GM13977 (cell line): ENCODE measurements at regions not wholly inside any gene's neighbourhood (a gene's known extent, or its start where the extent isn't known, plus 50 kb on each side); places are given as distances from the start of the nearest gene placed in this dataset.
"Not testable (repeated sequence)": the region's sequence is repeated elsewhere in the genome, so short reads cannot be mapped to it uniquely, and the experiment has no call there.

ENCODE experiments used
- DNase-seq: peaks from one replicate; pipeline ENCODE4 v3.0.0; 2012; ENCODE audit warnings: low spot score
- CTCF ChIP-seq: IDR thresholded peaks from 2 replicates; pipeline ENCODE4 v1.5.1; 2012; ENCODE audit warnings: mild to moderate bottlenecking, control low read depth; ENCODE audit not compliant: insufficient read depth; ENCODE audit errors: extremely low read depth, missing control alignments
- in situ Hi-C: fragments of 300-500 bp; cut with MboI; formaldehyde crosslinking; loops from one replicate; pipeline ENCODE4 v1.12.0; 2022; ENCODE audit warnings: low sequenced_read_pairs, low pct_unique_long_range_greater_than_20kb, mixed read lengths, inconsistent platforms; ENCODE audit not compliant: unreplicated experiment

GRCh38 chr17:33561569-33562334, 268.7 kb upstream of the ASIC2 start:
- no peak for DNase-seq
- TF ChIP-seq CTCF = no peak
- in situ Hi-C loops = no loop called here

- no peak for DNase-seq
- TF ChIP-seq CTCF = no peak
- in situ Hi-C loops = no loop called here
Observed at GRCh38 chr17:33562792-33563191, 269.7 kb upstream of the ASIC2 start.

GRCh38 chr17:33564146-33564545, 271.1 kb upstream of the ASIC2 start:
- no peak for DNase-seq
- TF ChIP-seq CTCF = no peak
- in situ Hi-C loops = no loop called here

- in situ Hi-C loops = no loop called here
Observed at GRCh38 chr17:33567223-33567622, 274.1 kb upstream of the ASIC2 start.

GRCh38 chr17:33572615-33573014, 279.5 kb upstream of the ASIC2 start:
- DNase-seq = no peak
- TF ChIP-seq CTCF = no peak
- in situ Hi-C loops = no loop called here

More at GRCh38 chr17:33567223-33567622, 274.1 kb upstream of the ASIC2 start:
- no peak for DNase-seq
- no peak for TF ChIP-seq CTCF

- in situ Hi-C loops = no loop called here
- TF ChIP-seq CTCF = no peak
- DNase-seq = no peak
Observed at GRCh38 chr17:33574942-33575445, 281.9 kb upstream of the ASIC2 start.

- DNase-seq, in situ Hi-C loops: not testable (repeated sequence)
Observed at GRCh38 chr17:33579740-33580139, 286.6 kb upstream of the ASIC2 start.
